Adrenal gland (tissue), 9 donors: ENCODE measurements at regions not wholly inside any gene's neighbourhood (a gene's known extent, or its start where the extent isn't known, plus 50 kb on each side); places are given as distances from the start of the nearest gene placed in this dataset.

Source experiments
- DNase-seq, 7 donors: peaks; one replicate each; pipeline ENCODE4 v3.0.0-alpha.2; 2019 to 2020
- H3K27ac ChIP-seq, 5 donors: fragments of 200-600 bp; sonication (generic) in 4 of 5; 1 replicate in 3 of 5; 2 replicates in 2 of 5; pipeline versions ENCODE4 v1.5.1 to v1.8.0; 2016 to 2020; ENCODE audit warnings: mild to moderate bottlenecking in 1 of 5
- H3K27me3 ChIP-seq: fragments of 200-600 bp; 2 replicates; pipeline ENCODE4 v1.8.0; 2021
- H3K36me3 ChIP-seq, 2 donors: fragments of 200-600 bp; replicated peaks in 1 of 2; 1 replicate in 1 of 2; 2 replicates in 1 of 2; pipeline versions ENCODE4 v1.5.1 to v1.8.0; 2018 to 2022
- H3K4me1 ChIP-seq, 2 donors: fragments of 200-600 bp; replicated peaks in 1 of 2; 1 replicate in 1 of 2; 2 replicates in 1 of 2; pipeline versions ENCODE4 v1.5.1 to v1.8.0; 2018 to 2021
- H3K4me3 ChIP-seq, 4 donors: fragments of 200-600 bp; sonication (generic) in 3 of 4; one replicate each; pipeline ENCODE4 v1.5.1; 2016 to 2018
- H3K9me3 ChIP-seq, 3 donors: fragments of 200-600 bp; sonication (generic) in 1 of 3; replicated peaks in 1 of 3; 1 replicate in 2 of 3; 2 replicates in 1 of 3; pipeline versions ENCODE4 v1.5.1 to v1.8.0; 2016 to 2021
- CTCF ChIP-seq, 6 experiments: fragments of 450-650 bp in 4 of 6; fragments of 200-600 bp in 2 of 6; sonication (generic) in 1 of 6; IDR thresholded peaks; 1 replicate in 5 of 6; 2 replicates in 1 of 6; pipeline versions ENCODE4 v1.5.1 to v1.8.0; 2016 to 2021; ENCODE audit warnings: antibody characterized with exemption in 6 of 6, mild to moderate bottlenecking in 2 of 6, moderate library complexity in 1 of 6
- POLR2A ChIP-seq, 2 donors: fragments of 450-650 bp; IDR thresholded peaks; one replicate each; pipeline ENCODE4 v1.6.1; 2017; ENCODE audit warnings: antibody characterized with exemption in 2 of 2, mild to moderate bottlenecking in 2 of 2, moderate library complexity in 1 of 2
- WGBS, 4 donors: extraction: QIAGEN DNeasy Blood & Tissue Kit in 2 of 4; methylation state at CpG; one replicate each; pipeline versions ENCODE4 v1.1.5 to v1.1.7; 2013 to 2017; 5-methylcytosine and 5-hydroxymethylcytosine counted together
- intact Hi-C, 2 donors: fragments of 100-400 bp; cut with DNase I; formaldehyde crosslinking; loops; one replicate each; pipeline versions ENCODE4 v1.14.1 to v1.15.0; 2022 to 2023
- donor health status: healthy with polysubstance abuse.
- donor health status: Bipolar disorder and iron deficiency.
- donor health status: DM: yes; HTN: yes; CAD: no.
- donor health status: DM: no; HTN: no; CAD: no.
- donor health status: DM: no; HTN: no; CAD: no.

- no peaks in the 10 kb centered on the region for H3K9me3 ChIP-seq
- WGBS, 4 donors, result 61 to 74% (median 68%) methylated on average over 2 of the region's 2 CpGs
- intact Hi-C loops, result no loop called here
- no peaks in the 10 kb centered on the region for H3K4me1 ChIP-seq
- no peak overlapping the region for H3K27ac ChIP-seq
- DNase-seq, result peak in 1 of 7 donors; percentile 13
- TF ChIP-seq POLR2A (IDR thresholded peaks at IDR 0.05) (no peak), CTCF (IDR thresholded peaks at IDR 0.05) (no peak)
- no peak overlapping the region for H3K4me3 ChIP-seq
- no peaks in the 10 kb centered on the region for H3K27me3 ChIP-seq
- H3K36me3 ChIP-seq, result no peaks in the 10 kb centered on the region
These were observed 554.4 kb downstream of the REEP3 start for GRCh38 chr10:64075604-64076003.

- intact Hi-C loops, result no loop called here
- Histone ChIP-seq H3K27ac (no peak overlapping the region), H3K4me3 (no peak overlapping the region), H3K27me3 (no peaks in the 10 kb centered on the region), H3K4me1 (no peaks in the 10 kb centered on the region), H3K36me3 (no peaks in the 10 kb centered on the region), H3K9me3 (no peaks in the 10 kb centered on the region)
- TF ChIP-seq CTCF (IDR thresholded peaks at IDR 0.05) (no peak), POLR2A (IDR thresholded peaks at IDR 0.05) (no peak)
- no peak for DNase-seq
- 81 to 86% (median 83%) methylated on average over 7 of the region's 7 CpGs for WGBS, 4 donors
These were observed 555.2 kb downstream of the REEP3 start for GRCh38 chr10:64076322-64076940.

DNA sequence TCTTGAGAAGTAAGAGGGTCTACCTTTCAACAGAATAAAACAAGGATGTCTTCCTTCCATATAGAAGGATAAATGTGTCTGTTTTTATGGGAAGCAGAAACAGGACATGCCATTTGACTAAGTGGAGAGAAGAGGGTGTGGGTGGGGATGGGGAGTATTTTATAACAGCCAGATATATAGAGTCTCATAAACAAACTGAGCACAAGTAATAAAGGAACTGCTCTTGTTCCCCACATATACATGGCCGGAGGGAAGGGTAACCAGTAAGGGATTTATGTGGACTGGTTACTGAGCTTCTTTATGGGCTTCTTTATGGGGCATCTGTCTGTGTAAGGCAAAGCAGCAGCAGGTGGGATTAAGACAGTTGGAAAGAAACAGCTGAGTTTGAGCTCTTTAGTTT is 558.1 kb downstream of the REEP3 start:
- Histone ChIP-seq H3K9me3 (no peaks in the 10 kb centered on the region), H3K27me3 (no peaks in the 10 kb centered on the region), H3K27ac (no peak overlapping the region), H3K36me3 (no peaks in the 10 kb centered on the region), H3K4me3 (no peak overlapping the region), H3K4me1 (no peaks in the 10 kb centered on the region)
- TF ChIP-seq CTCF (IDR thresholded peaks at IDR 0.05) (no peak), POLR2A (IDR thresholded peaks at IDR 0.05) (no peak)
- no peak for DNase-seq
- 74 to 82% (median 75%) methylated on average over 1 of the region's 1 CpG for WGBS, 4 donors
- intact Hi-C loops, result no loop called here

- H3K4me1 ChIP-seq, result no peaks in the 10 kb centered on the region
- H3K36me3 ChIP-seq, result no peaks in the 10 kb centered on the region
- no peak overlapping the region for H3K4me3 ChIP-seq
- DNase-seq, result peak in 6 of 7 donors; percentile 35 to 74 (median 60)
- no peak overlapping the region for H3K27ac ChIP-seq
- WGBS, 4 donors, result 85 to 90% (median 88%) methylated on average over 1 of the region's 1 CpG
- TF ChIP-seq CTCF (IDR thresholded peaks at IDR 0.05) (no peak), POLR2A (IDR thresholded peaks at IDR 0.05) (no peak)
- no peaks in the 10 kb centered on the region for H3K27me3 ChIP-seq
- intact Hi-C loops, result no loop called here
- H3K9me3 ChIP-seq, result no peaks in the 10 kb centered on the region
These were observed 558.9 kb downstream of the REEP3 start for GRCh38 chr10:64080071-64080470.
